GM12878 (cell line): ENCODE measurements at regions not wholly inside any gene's neighbourhood (a gene's known extent, or its start where the extent isn't known, plus 50 kb on each side); places are given as distances from the start of the nearest gene placed in this dataset.

Experiments used
- ATAC-seq: fragments of 200-7000 bp; cut with Tn5 transposase; 3 replicates; pipeline ENCODE4 v1.9.1; 2020; ENCODE audit warnings: mild to moderate bottlenecking, moderate library complexity
- BruUV-seq: library from RNA; stranded (reverse); fragments of 400-500 nt; replicated peaks from 2 replicates; lab custom pipeline; 2021; lab: Mats Ljungman, UMichigan
- CTCF ChIA-PET: fragments of 300-600 bp; sonication (Branson Sonifier 250); formaldehyde crosslinking; extraction: SDS; loops from one replicate; lab custom pipeline; 2021; ENCODE audit warnings: inconsistent platforms; lab: Yijun Ruan, JAX
- POLR2A ChIA-PET: fragments of 350-600 bp; formaldehyde crosslinking; extraction: SDS; loops from one replicate; lab custom pipeline; 2021; ENCODE audit warnings: inconsistent platforms; lab: Charles Lee
- RAD21 ChIA-PET: fragments of 300-600 bp; sonication (Branson Sonifier 250); formaldehyde crosslinking; loops from one replicate; lab custom pipeline; 2023; ENCODE audit warnings: antibody characterized with exemption; ENCODE audit not compliant: unreplicated experiment; lab: Charles Lee
- SMC1A ChIA-PET: fragments of 300-600 bp; sonication (Branson Sonifier 250); formaldehyde crosslinking; loops from one replicate; lab custom pipeline; 2023; ENCODE audit not compliant: unreplicated experiment, uncharacterized antibody; lab: Charles Lee
- DNase-seq: peaks from one replicate; pipeline ENCODE4 v3.0.0-alpha.2; 2011; ENCODE audit warnings: low read depth, low spot score
- FAIRE-seq: peaks from 3 replicates; lab custom pipeline; 2011; peaks lifted over from hg19 to GRCh38; lab: Jason Lieb, UNC
- H2AFZ ChIP-seq: 2 replicates; pipeline ENCODE4 v1.6.0; 2011; ENCODE audit warnings: low read depth, low read length, control low read depth; ENCODE audit not compliant: control insufficient read depth
- H3K27ac ChIP-seq: 2 replicates; pipeline ENCODE4 v1.5.1; 2011; ENCODE audit warnings: control low read depth; ENCODE audit not compliant: control insufficient read depth, insufficient read depth
- H3K27me3 ChIP-seq, 2 experiments: replicated peaks in 1 of 2; 2 replicates each; pipeline versions ENCODE4 v1.6.0 to v1.6.1; 2011; ENCODE audit warnings: low read length in 1 of 2; ENCODE audit not compliant: control insufficient read depth in 2 of 2, insufficient read depth in 2 of 2
- H3K36me3 ChIP-seq, 2 experiments: 2 replicates each; pipeline ENCODE4 v1.5.1; 2011; ENCODE audit warnings: low read length in 1 of 2; ENCODE audit not compliant: control insufficient read depth in 2 of 2, insufficient read depth in 2 of 2
- H3K4me1 ChIP-seq: 2 replicates; pipeline ENCODE4 v1.6.1; 2011; ENCODE audit warnings: mild to moderate bottlenecking, low read length, moderate library complexity, mixed read lengths; ENCODE audit not compliant: control insufficient read depth, insufficient read depth
- H3K4me2 ChIP-seq: 2 replicates; pipeline ENCODE4 v1.6.0; 2011; ENCODE audit warnings: control low read depth; ENCODE audit not compliant: control insufficient read depth, insufficient read depth
- H3K4me3 ChIP-seq: fragments of 200-600 bp; sonication (generic); 2 replicates; pipeline ENCODE4 v1.5.1; 2016
- H3K79me2 ChIP-seq: 2 replicates; pipeline ENCODE4 v1.6.0; 2011; ENCODE audit warnings: low read length; ENCODE audit not compliant: control insufficient read depth, insufficient read depth
- H3K9ac ChIP-seq: 2 replicates; pipeline ENCODE4 v1.8.0; 2011; ENCODE audit warnings: low read length, control low read depth, mixed read lengths; ENCODE audit not compliant: control insufficient read depth, insufficient read depth
- H3K9me3 ChIP-seq: replicated peaks from 3 replicates; pipeline ENCODE4 v1.5.1; 2011; ENCODE audit warnings: mild to moderate bottlenecking, low read length; ENCODE audit not compliant: control insufficient read depth, insufficient read depth
- H4K20me1 ChIP-seq: 2 replicates; pipeline ENCODE4 v1.6.0; 2011; ENCODE audit not compliant: control insufficient read depth, insufficient read depth
- EED ChIP-seq: sonication (generic); IDR thresholded peaks from 2 replicates; pipeline ENCODE4 v1.6.1; 2016; ENCODE audit warnings: antibody characterized with exemption, low read depth
- FOS ChIP-seq: IDR thresholded peaks from 3 replicates; pipeline ENCODE4 v1.6.1; 2011; ENCODE audit warnings: borderline replicate concordance; ENCODE audit not compliant: insufficient read length; ENCODE audit errors: extremely low read depth
- JUNB ChIP-seq: IDR thresholded peaks from 2 replicates; pipeline ENCODE4 v1.6.1; 2016; ENCODE audit warnings: antibody characterized with exemption, mild to moderate bottlenecking
- POLR2AphosphoS2 ChIP-seq: IDR thresholded peaks from 2 replicates; pipeline ENCODE4 v1.6.1; 2011; ENCODE audit warnings: low read depth, mild to moderate bottlenecking, low read length, improper control_type of control experiment, moderate library complexity
- POU2F2 ChIP-seq: IDR thresholded peaks from 3 replicates; pipeline ENCODE4 v1.6.1; 2011; ENCODE audit warnings: low read depth, mild to moderate bottlenecking, low read length, borderline replicate concordance
- RUNX3 ChIP-seq: IDR thresholded peaks from 2 replicates; pipeline ENCODE4 v1.6.1; 2012; ENCODE audit warnings: low read length, inconsistent platforms
- SIN3A ChIP-seq: IDR thresholded peaks from 2 replicates; pipeline ENCODE4 v1.6.1; 2012; ENCODE audit warnings: low read depth, low read length, improper control_type of control experiment
- SP1 ChIP-seq: IDR thresholded peaks from one replicate; pipeline ENCODE4 v1.6.1; 2011; ENCODE audit warnings: low read depth, low read length
- SREBF1 ChIP-seq: IDR thresholded peaks from 2 replicates; pipeline ENCODE4 v1.6.1; 2012; ENCODE audit warnings: mild to moderate bottlenecking, low read length
- WGBS: methylation state at CpG from one replicate; pipeline ENCODE4 v1.1.6; 2016; ENCODE audit warnings: low lambda C conversion rate; ENCODE audit not compliant: insufficient replicate concordance, insufficient coverage; ENCODE audit errors: missing lambda C conversion rate; 5-methylcytosine and 5-hydroxymethylcytosine counted together
- in situ Hi-C: fragments of 300-500 bp; cut with MboI; formaldehyde crosslinking; loops from 9 replicates; pipeline ENCODE4 v1.14.3; 2018; ENCODE audit warnings: mixed read lengths
- intact Hi-C: fragments of 100-400 bp; cut with micrococcal nuclease; formaldehyde crosslinking; loops from one replicate; pipeline ENCODE4 v1.14.2; 2022; ENCODE audit not compliant: unreplicated experiment
- TF ChIP-seq, protein P1 (sequence below): fragments of 450-650 bp; IDR thresholded peaks from 2 replicates; pipeline ENCODE4 v1.6.1; 2017; ENCODE audit warnings: mild to moderate bottlenecking, moderate library complexity
- TF ChIP-seq, protein P2 (sequence below): IDR thresholded peaks from 2 replicates; pipeline ENCODE4 v1.6.1; 2011; ENCODE audit warnings: low read depth, low read length, improper control_type of control experiment, borderline replicate concordance
- TF ChIP-seq, protein P3 (sequence below): fragments of 450-650 bp; IDR thresholded peaks from 2 replicates; pipeline ENCODE4 v1.6.1; 2017; ENCODE audit warnings: mild to moderate bottlenecking
- TF ChIP-seq, protein P4 (sequence below): fragments of 450-650 bp; IDR thresholded peaks from 2 replicates; pipeline ENCODE4 v1.6.1; 2018; ENCODE audit warnings: borderline replicate concordance, mild to moderate bottlenecking; ENCODE audit not compliant: partially characterized antibody
- TF ChIP-seq, protein P5 (sequence below): fragments of 450-650 bp; IDR thresholded peaks from 2 replicates; pipeline ENCODE4 v1.6.1; 2016; ENCODE audit warnings: mild to moderate bottlenecking

DNA sequence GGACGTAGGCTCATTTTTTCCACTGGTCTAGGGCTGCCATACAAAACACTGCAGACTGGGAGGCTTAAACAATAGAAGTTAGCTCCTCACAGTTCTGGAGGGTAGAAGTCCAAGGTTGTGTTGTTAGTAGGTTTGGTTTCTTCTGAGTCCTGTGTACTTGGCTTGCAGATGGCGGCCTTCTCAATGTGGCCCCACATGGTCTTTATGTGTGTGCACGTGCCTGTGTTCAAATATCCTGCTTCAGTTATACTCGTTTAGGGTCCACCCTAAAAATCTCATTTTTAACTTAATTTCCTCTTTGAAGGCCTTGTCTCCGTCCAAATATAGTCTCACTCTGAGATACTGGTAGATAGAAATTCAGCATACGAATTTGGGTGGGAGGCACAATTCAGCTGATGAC lies 542.4 kb downstream of the HAPSTR1 start:
- no TSS peak for BruUV-seq
- 8% methylated on average over 6 of the region's 6 CpGs for WGBS
- Histone ChIP-seq H3K4me1 (no peaks in the 10 kb centered on the region), H3K9ac (no peak overlapping the region), H3K36me3 (no peaks in the 10 kb centered on the region), H3K4me3 (no peak overlapping the region), H3K79me2 (no peaks in the 10 kb centered on the region), H2AFZ (no peak overlapping the region), H3K9me3 (no peaks in the 10 kb centered on the region), H3K4me2 (no peak overlapping the region), H3K27ac (no peak overlapping the region), H3K27me3 (no peaks in the 10 kb centered on the region), H4K20me1 (no peaks in the 10 kb centered on the region)
- ChIA-PET SMC1A (interaction anchor here (1.3 kb wide), 1 partner anchor 10 kb away, joined by 5 read pairs; no protein-coding TSS in a partner anchor), RAD21 (no interaction called here), CTCF (interaction anchor here (0.6 to 1.5 kb wide), 2 partner anchors 15 to 46 kb away, joined by 3 to 6 read pairs; no protein-coding TSS in a partner anchor), POLR2A (no interaction called here)
- FAIRE-seq (no peak), DNase-seq (no peak), ATAC-seq (no peak)
- in situ Hi-C loops (no loop called here), intact Hi-C loops (no loop called here)
- TF ChIP-seq, protein P1, sequence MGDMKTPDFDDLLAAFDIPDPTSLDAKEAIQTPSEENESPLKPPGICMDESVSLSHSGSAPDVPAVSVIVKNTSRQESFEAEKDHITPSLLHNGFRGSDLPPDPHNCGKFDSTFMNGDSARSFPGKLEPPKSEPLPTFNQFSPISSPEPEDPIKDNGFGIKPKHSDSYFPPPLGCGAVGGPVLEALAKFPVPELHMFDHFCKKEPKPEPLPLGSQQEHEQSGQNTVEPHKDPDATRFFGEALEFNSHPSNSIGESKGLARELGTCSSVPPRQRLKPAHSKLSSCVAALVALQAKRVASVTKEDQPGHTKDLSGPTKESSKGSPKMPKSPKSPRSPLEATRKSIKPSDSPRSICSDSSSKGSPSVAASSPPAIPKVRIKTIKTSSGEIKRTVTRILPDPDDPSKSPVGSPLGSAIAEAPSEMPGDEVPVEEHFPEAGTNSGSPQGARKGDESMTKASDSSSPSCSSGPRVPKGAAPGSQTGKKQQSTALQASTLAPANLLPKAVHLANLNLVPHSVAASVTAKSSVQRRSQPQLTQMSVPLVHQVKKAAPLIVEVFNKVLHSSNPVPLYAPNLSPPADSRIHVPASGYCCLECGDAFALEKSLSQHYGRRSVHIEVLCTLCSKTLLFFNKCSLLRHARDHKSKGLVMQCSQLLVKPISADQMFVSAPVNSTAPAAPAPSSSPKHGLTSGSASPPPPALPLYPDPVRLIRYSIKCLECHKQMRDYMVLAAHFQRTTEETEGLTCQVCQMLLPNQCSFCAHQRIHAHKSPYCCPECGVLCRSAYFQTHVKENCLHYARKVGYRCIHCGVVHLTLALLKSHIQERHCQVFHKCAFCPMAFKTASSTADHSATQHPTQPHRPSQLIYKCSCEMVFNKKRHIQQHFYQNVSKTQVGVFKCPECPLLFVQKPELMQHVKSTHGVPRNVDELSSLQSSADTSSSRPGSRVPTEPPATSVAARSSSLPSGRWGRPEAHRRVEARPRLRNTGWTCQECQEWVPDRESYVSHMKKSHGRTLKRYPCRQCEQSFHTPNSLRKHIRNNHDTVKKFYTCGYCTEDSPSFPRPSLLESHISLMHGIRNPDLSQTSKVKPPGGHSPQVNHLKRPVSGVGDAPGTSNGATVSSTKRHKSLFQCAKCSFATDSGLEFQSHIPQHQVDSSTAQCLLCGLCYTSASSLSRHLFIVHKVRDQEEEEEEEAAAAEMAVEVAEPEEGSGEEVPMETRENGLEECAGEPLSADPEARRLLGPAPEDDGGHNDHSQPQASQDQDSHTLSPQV = no peak
- TF ChIP-seq JUNB = no peak
- no peak for TF ChIP-seq SP1
- TF ChIP-seq EED = no peak
- no peak for TF ChIP-seq SIN3A
- no peak for TF ChIP-seq POU2F2
- TF ChIP-seq SREBF1 = no peak
- TF ChIP-seq, protein P2, sequence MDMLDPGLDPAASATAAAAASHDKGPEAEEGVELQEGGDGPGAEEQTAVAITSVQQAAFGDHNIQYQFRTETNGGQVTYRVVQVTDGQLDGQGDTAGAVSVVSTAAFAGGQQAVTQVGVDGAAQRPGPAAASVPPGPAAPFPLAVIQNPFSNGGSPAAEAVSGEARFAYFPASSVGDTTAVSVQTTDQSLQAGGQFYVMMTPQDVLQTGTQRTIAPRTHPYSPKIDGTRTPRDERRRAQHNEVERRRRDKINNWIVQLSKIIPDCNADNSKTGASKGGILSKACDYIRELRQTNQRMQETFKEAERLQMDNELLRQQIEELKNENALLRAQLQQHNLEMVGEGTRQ = no peak
- TF ChIP-seq, protein P3, sequence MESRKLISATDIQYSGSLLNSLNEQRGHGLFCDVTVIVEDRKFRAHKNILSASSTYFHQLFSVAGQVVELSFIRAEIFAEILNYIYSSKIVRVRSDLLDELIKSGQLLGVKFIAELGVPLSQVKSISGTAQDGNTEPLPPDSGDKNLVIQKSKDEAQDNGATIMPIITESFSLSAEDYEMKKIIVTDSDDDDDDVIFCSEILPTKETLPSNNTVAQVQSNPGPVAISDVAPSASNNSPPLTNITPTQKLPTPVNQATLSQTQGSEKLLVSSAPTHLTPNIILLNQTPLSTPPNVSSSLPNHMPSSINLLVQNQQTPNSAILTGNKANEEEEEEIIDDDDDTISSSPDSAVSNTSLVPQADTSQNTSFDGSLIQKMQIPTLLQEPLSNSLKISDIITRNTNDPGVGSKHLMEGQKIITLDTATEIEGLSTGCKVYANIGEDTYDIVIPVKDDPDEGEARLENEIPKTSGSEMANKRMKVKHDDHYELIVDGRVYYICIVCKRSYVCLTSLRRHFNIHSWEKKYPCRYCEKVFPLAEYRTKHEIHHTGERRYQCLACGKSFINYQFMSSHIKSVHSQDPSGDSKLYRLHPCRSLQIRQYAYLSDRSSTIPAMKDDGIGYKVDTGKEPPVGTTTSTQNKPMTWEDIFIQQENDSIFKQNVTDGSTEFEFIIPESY = no peak
- TF ChIP-seq, protein P4, sequence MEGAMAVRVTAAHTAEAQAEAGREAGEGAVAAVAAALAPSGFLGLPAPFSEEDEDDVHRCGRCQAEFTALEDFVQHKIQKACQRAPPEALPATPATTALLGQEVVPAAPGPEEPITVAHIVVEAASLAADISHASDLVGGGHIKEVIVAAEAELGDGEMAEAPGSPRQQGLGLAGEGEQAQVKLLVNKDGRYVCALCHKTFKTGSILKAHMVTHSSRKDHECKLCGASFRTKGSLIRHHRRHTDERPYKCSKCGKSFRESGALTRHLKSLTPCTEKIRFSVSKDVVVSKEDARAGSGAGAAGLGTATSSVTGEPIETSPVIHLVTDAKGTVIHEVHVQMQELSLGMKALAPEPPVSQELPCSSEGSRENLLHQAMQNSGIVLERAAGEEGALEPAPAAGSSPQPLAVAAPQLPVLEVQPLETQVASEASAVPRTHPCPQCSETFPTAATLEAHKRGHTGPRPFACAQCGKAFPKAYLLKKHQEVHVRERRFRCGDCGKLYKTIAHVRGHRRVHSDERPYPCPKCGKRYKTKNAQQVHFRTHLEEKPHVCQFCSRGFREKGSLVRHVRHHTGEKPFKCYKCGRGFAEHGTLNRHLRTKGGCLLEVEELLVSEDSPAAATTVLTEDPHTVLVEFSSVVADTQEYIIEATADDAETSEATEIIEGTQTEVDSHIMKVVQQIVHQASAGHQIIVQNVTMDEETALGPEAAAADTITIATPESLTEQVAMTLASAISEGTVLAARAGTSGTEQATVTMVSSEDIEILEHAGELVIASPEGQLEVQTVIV = no peak
- no peak for TF ChIP-seq FOS
- TF ChIP-seq RUNX3 = no peak
- no peak for TF ChIP-seq POLR2AphosphoS2
- TF ChIP-seq, protein P5, sequence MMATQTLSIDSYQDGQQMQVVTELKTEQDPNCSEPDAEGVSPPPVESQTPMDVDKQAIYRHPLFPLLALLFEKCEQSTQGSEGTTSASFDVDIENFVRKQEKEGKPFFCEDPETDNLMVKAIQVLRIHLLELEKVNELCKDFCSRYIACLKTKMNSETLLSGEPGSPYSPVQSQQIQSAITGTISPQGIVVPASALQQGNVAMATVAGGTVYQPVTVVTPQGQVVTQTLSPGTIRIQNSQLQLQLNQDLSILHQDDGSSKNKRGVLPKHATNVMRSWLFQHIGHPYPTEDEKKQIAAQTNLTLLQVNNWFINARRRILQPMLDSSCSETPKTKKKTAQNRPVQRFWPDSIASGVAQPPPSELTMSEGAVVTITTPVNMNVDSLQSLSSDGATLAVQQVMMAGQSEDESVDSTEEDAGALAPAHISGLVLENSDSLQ = no peak
